Nephron (organoid): ENCODE measurements at regions not wholly inside any gene's neighbourhood (a gene's known extent, or its start where the extent isn't known, plus 50 kb on each side); places are given as distances from the start of the nearest gene placed in this dataset.

Experiments
- H3K27ac Mint-ChIP-seq, 3 experiments: 2 replicates each; pipeline ENCODE4 v1.8.0; 2020; ENCODE audit warnings: mixed read lengths in 3 of 3, mild to moderate bottlenecking in 2 of 3, moderate library complexity in 1 of 3
- H3K27me3 Mint-ChIP-seq: 2 replicates; pipeline ENCODE4 v1.8.0; 2021; ENCODE audit warnings: low read depth, mild to moderate bottlenecking, moderate library complexity, mixed read lengths
- H3K36me3 Mint-ChIP-seq: 2 replicates; pipeline ENCODE4 v1.8.0; 2020; ENCODE audit warnings: low read depth, mixed read lengths
- H3K4me1 Mint-ChIP-seq: 2 replicates; pipeline ENCODE4 v1.8.0; 2020; ENCODE audit warnings: mixed read lengths
- H3K4me3 Mint-ChIP-seq, 3 experiments: 2 replicates each; pipeline ENCODE4 v1.8.0; 2020; ENCODE audit warnings: mild to moderate bottlenecking in 3 of 3, mixed read lengths in 3 of 3, moderate library complexity in 2 of 3
- H3K9me3 Mint-ChIP-seq: 2 replicates; pipeline ENCODE4 v1.8.0; 2020; ENCODE audit warnings: mixed read lengths
- TF ChIP-seq, protein P1 (sequence below), 3 experiments: fragments of 200-600 bp; sonication (generic); IDR thresholded peaks; one replicate each; pipeline ENCODE4 v1.5.0; 2021; ENCODE audit warnings: antibody characterized with exemption in 3 of 3; ENCODE audit not compliant: unreplicated experiment in 3 of 3

DNA sequence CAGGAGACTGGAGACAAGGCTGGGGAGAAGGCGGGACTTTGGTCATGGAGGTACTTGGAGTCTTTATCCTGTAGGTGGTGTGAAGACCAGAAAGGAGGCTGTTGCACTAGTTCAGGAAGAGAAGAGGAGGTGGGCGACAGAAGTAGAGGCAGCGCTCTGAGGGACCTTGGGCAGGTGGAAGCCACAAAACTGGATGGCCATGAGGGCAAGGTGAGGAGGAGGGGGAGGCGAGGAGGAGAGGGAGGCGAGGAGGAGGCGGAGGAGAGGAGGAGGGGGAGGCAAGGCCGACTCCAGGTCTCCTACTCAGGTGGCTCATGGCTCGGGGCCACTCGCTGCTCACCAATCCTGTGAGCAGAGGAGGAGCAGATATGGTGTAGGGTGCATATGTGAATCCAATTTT, 125.6 kb downstream of the RPLP1 start:
- Mint-ChIP-seq H3K27ac (no peak overlapping the region), H3K4me1 (peaks cover 4% of the 10 kb centered on the region), H3K27me3 (peaks cover 67% of the 10 kb centered on the region), H3K36me3 (no peaks in the 10 kb centered on the region), H3K4me3 (no peak overlapping the region), H3K9me3 (no peaks in the 10 kb centered on the region)
- TF ChIP-seq, protein P1, sequence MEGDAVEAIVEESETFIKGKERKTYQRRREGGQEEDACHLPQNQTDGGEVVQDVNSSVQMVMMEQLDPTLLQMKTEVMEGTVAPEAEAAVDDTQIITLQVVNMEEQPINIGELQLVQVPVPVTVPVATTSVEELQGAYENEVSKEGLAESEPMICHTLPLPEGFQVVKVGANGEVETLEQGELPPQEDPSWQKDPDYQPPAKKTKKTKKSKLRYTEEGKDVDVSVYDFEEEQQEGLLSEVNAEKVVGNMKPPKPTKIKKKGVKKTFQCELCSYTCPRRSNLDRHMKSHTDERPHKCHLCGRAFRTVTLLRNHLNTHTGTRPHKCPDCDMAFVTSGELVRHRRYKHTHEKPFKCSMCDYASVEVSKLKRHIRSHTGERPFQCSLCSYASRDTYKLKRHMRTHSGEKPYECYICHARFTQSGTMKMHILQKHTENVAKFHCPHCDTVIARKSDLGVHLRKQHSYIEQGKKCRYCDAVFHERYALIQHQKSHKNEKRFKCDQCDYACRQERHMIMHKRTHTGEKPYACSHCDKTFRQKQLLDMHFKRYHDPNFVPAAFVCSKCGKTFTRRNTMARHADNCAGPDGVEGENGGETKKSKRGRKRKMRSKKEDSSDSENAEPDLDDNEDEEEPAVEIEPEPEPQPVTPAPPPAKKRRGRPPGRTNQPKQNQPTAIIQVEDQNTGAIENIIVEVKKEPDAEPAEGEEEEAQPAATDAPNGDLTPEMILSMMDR (IDR thresholded peaks at IDR 0.05; ENCODE audit: unreplicated experiment in 3 of 3), result no peak

DNA sequence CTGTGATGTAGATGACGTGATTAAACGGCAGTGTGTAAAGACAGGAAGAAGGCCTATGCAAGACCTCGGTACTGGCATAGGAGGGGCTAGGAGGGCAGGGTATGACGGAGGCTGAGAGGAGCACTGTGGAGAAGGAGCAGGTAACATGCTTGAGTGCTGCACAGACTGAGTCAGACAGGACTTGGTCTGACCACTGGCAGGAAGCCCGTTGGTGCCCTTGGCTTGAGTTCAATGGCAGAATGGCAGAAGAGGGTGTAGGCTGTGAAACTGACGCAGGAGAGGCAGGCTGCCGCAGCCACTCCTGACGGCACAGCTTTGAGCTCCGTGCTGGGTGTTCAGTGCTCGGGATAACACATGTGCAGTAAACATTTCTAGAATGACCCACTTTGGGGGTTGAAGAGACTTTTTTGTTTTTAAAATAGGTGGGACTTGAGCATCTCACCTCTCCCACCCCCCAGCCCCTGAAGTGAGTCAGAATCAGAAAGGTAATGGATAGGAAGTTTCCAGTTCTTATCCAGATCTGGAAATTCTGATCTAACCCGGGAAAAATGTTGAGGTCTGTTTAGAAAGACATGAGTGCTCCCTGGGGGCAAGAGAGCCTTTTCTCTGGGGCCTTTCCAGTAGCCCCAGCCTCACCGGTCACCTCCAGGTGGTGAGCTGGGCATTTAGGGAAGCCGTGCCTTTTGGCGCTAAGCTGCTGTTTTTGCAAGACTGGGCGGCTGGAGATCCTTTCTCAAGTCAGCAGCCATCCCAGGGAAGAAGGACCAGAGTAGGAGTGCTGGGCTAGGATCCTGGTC, 126.4 kb downstream of the RPLP1 start:
- Mint-ChIP-seq H3K36me3 (no peaks in the 10 kb centered on the region), H3K9me3 (no peaks in the 10 kb centered on the region), H3K4me1 (peaks cover 3% of the 10 kb centered on the region), H3K4me3 (no peak overlapping the region), H3K27me3 (peaks cover 62% of the 10 kb centered on the region), H3K27ac (no peak overlapping the region)
- TF ChIP-seq, protein P1 (IDR thresholded peaks at IDR 0.05; ENCODE audit: unreplicated experiment in 3 of 3), result no peak

DNA sequence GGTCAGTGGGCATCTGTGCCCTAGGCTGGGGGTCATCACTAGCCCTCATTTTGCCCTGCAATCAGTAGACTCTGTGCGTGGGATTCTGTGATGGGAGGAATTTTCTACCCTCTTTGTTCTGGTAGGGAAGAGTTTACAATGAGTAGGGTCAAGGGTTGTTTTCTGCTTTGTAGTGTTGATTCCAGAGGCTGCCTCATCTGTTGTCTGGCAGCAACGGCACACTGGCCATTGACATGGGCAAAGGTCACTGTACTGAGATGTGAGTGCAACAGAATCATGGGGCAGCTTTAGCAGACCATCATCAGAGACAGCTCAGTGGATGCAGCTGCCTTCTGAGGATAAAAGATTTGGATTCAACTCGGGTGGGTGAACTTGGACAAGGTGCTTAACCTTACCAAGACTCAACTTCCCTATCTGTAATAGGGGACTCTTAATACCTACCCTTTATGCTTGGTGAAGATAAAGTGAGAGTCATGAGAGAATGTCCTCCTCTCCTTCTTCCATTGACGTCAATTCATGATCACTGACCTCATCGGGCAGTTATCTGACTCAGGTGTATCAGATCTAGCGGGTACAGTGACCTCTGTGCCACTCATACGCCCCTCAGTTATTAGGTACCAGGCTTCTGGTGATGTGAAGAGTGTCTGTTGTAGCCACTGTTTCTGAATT, 127.5 kb downstream of the RPLP1 start:
- peaks cover 55% of the 10 kb centered on the region for H3K27me3 Mint-ChIP-seq
- no peak overlapping the region for H3K27ac Mint-ChIP-seq
- no peaks in the 10 kb centered on the region for H3K9me3 Mint-ChIP-seq
- TF ChIP-seq, protein P1 (IDR thresholded peaks at IDR 0.05; ENCODE audit: unreplicated experiment in 3 of 3), result no peak
- H3K4me1 Mint-ChIP-seq, result no peaks in the 10 kb centered on the region
- H3K4me3 Mint-ChIP-seq, result no peak overlapping the region
- no peaks in the 10 kb centered on the region for H3K36me3 Mint-ChIP-seq

DNA sequence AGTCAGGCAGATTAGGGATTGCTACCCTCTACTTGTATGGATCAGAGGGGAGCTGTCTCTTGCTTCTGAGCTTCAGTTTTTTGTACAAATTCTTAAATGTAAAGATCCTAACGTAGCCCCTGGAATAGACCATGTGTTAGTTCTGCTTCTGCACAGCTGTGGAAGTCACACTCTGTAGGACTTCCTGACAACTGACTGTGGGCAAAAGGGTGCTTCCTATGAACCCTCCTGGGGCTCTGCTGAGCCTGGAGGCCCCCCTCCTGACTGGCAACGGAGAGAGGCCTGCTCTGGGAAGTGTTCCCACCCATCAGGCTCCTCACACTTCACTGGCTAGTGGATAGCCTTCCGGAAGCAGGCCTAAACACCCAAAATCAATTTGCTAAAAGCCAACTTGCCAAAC, 131.0 kb downstream of the RPLP1 start:
- Mint-ChIP-seq H3K27ac (no peak overlapping the region), H3K36me3 (no peaks in the 10 kb centered on the region), H3K4me1 (no peaks in the 10 kb centered on the region), H3K9me3 (no peaks in the 10 kb centered on the region), H3K4me3 (no peak overlapping the region), H3K27me3 (peaks cover 35% of the 10 kb centered on the region)
- TF ChIP-seq, protein P1 (IDR thresholded peaks at IDR 0.05; ENCODE audit: unreplicated experiment in 3 of 3), result no peak

DNA sequence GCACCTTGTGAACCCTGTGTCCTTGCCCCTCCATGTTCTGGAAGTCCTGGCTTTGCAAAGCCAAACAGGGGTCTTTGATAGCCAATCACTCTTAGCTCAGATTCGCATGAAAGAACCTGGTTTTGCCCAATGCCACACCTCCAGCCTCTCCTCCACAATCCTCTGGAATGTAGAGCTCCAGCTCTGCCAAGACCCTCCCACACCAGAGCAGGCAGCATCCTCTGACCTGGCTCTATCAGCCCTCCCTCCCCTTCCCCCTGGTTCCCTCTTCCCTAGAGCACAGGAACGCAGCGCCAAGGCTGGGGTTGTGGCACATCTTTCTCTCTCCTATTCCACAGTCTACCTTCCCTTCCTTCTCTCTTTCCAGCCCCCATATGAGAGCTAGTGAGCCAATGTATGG, 133.3 kb downstream of the RPLP1 start:
- Mint-ChIP-seq H3K9me3 (no peaks in the 10 kb centered on the region), H3K4me1 (peaks cover 15% of the 10 kb centered on the region), H3K36me3 (no peaks in the 10 kb centered on the region), H3K27ac (peak overlapping the region in 1 of 3 experiments; percentile 52), H3K4me3 (no peak overlapping the region), H3K27me3 (peaks cover 24% of the 10 kb centered on the region)
- TF ChIP-seq, protein P1 (IDR thresholded peaks at IDR 0.05; ENCODE audit: unreplicated experiment in 3 of 3), result no peak
